GM19395 (cell line): ENCODE measurements at regions not wholly inside any gene's neighbourhood (a gene's known extent, or its start where the extent isn't known, plus 50 kb on each side); places are given as distances from the start of the nearest gene placed in this dataset.

Experiments used
- ATAC-seq: cut with Tn5 transposase; IDR thresholded peaks from one replicate; pipeline ENCODE4 v1.9.1; 2021; ENCODE audit warnings: mild to moderate bottlenecking, moderate library complexity; ENCODE audit not compliant: unreplicated experiment

GRCh38 chr3:193779933-193780332 is 186.9 kb downstream of the OPA1 start:
- ATAC-seq: no peak

- ATAC-seq: no peak
Observed at GRCh38 chr3:193780397-193780796, 187.4 kb downstream of the OPA1 start.

- ATAC-seq: no peak
Observed at GRCh38 chr3:193780810-193781478, 187.9 kb downstream of the OPA1 start.

- ATAC-seq: no peak
Observed at GRCh38 chr3:193782276-193782647, 189.3 kb downstream of the OPA1 start.

- no peak for ATAC-seq
Observed at GRCh38 chr3:193782747-193783146, 189.7 kb downstream of the OPA1 start.

GRCh38 chr3:193783166-193783896 is 190.3 kb downstream of the OPA1 start:
- ATAC-seq: no peak

- no peak for ATAC-seq
Observed at GRCh38 chr3:193784822-193785221, 191.8 kb downstream of the OPA1 start.

GRCh38 chr3:193787496-193787870 is 194.5 kb downstream of the OPA1 start:
- ATAC-seq: no peak

GRCh38 chr3:193788189-193788991 is 195.4 kb downstream of the OPA1 start:
- no peak for ATAC-seq

- ATAC-seq: no peak
Observed at GRCh38 chr3:193789455-193789854, 196.4 kb downstream of the OPA1 start.

- no peak for ATAC-seq
Observed at GRCh38 chr3:193790086-193790990, 197.3 kb downstream of the OPA1 start.

- ATAC-seq: no peak
Observed at GRCh38 chr3:193791041-193792032, 198.3 kb downstream of the OPA1 start.

GRCh38 chr3:193793123-193793522 is 200.1 kb downstream of the OPA1 start:
- ATAC-seq: no peak

- ATAC-seq: no peak
Observed at GRCh38 chr3:193794002-193794881, 201.2 kb downstream of the OPA1 start.

- ATAC-seq: no peak
Observed at GRCh38 chr3:193795062-193795690, 202.2 kb downstream of the OPA1 start.

- ATAC-seq: no peak
Observed at GRCh38 chr3:193796089-193796488, 203.1 kb downstream of the OPA1 start.

GRCh38 chr3:193797566-193797965 is 204.6 kb downstream of the OPA1 start:
- ATAC-seq: no peak

- no peak for ATAC-seq
Observed at GRCh38 chr3:193798051-193798450, 205.0 kb downstream of the OPA1 start.
